ENCODE measurements at regions not wholly inside any gene's neighbourhood (a gene's known extent, or its start where the extent isn't known, plus 50 kb on each side); places are given as distances from the start of the nearest gene placed in this dataset.
"Not testable (repeated sequence)": the region's sequence is repeated elsewhere in the genome, so short reads cannot be mapped to it uniquely, and the experiment has no call there.

DNA sequence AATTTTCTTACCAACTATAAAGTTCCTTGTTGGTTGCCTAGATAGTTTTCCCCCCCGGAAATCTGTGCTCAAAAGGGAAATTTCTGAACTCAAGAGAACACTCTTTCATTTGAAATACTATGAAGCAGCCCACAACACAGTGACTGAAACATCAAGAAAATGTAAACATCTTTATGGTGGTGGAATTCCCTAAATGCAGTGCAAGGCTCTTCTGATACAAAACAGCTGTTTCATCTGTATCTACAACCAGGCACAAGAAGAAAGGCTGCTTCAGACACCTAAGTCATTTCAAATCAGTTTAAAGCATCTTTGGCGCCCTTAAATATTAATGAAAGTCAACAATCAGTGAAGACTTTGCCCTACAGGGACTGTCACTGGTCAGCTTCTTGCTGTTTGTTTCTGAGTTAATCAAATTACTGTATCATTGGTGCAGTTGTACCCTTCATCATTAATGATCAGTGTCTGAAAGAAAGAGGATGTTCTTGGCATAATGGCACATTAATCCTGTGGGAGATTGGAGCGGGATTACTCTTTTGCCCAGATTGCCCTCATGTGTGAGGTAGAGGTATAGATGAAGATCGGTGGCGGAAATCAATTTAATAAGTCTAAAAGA, 947.0 kb downstream of the NR2F1-AS1 start:
- DNase-seq (ENCODE audit: low spot score): no peak

DNA sequence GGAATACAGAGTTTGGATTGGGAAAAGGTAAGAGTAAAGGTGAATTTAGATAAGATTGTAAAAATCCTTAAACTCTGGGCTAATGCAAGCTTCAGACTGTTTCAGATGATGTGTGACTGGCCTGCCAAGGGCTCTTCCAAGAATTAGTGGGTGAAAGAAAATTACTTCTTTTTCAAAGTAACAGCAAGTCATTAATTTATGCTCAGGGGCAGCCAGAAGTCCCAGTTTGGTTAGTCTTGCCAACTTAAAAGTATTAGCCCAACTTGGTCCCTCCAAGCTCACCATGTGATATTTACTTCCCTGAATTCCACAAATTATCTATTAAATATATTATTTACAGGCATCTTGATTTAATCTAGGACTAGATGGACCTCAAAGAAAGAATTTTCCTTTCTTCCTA, 947.8 kb downstream of the NR2F1-AS1 start:
- no peak for DNase-seq (ENCODE audit: low spot score)

DNA sequence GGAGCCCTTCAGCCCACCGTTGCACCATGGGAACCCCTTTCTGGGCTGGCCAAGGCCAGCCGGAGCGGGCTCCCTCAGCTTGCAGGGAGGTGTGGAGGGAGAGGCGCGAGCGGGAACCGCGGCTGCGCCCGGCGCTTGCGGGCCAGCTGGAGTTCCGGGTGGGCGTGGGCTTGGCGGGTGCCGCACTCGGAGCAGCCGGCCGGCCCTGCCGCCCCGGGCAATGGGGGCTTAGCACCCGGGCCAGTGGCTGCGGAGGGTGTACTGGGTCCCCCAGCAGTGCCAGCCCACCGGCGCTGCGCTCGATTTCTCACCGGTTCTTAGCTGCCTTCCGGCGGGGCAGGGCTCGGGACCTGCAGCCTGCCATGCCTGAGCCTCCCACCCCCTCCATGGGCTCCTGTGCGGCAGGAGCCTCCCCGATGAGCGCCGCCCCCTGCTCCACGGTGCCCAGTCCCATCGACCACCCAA, 949.8 kb downstream of the NR2F1-AS1 start:
- not testable (repeated sequence) for DNase-seq (ENCODE audit: low spot score)

DNA sequence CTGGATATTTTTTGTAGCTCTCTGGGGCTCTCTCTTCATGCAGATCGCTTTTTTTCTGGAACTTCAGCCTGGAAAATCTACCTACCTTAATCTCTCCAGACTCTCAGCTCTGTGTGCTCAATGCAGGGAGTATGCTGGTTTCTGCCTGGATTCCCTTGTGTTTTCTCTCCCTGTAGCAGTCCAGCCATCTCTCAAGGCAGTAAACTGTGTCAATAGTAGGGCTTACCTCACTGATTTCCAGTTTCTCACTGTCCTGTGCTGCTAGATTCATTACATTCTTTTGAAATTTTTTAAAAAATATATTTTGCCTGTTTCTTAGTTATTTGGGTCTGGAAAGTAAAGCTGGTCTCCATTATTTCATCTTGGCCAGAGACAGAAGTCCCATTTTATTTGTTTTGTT, 951.4 kb downstream of the NR2F1-AS1 start:
- peak; percentile 56 for DNase-seq (ENCODE audit: low spot score)

DNA sequence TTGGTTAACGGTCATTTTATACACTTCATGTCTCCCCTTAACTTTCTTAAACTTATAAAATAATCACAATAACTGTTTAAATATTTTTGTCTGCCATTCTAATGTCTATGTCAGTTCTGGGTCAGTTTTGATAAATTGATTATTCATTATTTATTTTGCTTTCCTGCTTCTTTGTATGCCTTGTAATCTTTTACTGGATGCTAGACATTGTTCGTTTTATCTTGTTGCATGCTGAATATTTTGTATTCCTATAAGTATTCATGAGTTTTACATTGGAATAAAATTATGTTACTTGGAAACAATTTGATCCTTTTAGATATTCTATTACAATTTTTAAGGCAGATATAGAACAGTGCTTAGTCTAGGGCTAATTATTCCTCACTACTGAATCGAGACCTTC, 952.0 kb downstream of the NR2F1-AS1 start:
- no peak for DNase-seq (ENCODE audit: low spot score)

DNA sequence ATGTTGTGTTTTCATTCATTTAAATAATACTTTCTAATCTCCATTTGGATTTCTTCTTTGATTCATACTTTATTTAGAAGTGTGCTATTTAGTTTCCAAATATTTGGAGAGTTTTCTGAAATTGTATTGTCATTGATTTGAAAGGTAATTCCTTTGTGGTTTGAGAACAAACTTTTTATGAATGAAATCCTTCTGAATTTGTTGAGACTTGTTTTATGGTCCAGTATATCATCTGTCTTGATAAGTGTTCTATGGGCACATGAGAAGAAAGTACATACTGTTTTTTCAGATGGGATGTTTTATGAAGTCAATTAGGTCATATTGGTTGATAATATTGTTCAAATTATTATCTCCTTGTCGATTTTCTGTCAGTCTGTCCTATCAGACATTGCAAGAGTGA, 953.8 kb downstream of the NR2F1-AS1 start:
- DNase-seq (ENCODE audit: low spot score): no peak

DNA sequence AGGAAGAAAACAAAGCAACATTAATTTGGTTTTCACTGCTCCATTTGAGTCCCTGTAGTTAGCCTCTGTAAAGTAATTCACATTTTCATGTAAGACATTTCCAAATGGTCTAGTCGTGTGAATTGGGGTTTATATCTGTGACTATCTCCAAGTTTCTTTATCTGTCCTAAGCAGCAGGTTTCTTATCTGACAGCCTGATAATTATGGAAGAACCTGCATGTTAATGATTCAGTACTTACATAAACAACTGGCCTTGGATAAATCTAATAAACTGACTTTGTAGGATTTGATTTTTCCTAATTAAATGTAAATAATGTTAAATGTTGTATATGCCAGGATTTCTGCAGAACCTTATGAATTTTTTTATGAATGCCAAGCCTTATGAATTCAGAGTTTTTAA, 964.9 kb downstream of the NR2F1-AS1 start:
- no peak for DNase-seq (ENCODE audit: low spot score)

DNA sequence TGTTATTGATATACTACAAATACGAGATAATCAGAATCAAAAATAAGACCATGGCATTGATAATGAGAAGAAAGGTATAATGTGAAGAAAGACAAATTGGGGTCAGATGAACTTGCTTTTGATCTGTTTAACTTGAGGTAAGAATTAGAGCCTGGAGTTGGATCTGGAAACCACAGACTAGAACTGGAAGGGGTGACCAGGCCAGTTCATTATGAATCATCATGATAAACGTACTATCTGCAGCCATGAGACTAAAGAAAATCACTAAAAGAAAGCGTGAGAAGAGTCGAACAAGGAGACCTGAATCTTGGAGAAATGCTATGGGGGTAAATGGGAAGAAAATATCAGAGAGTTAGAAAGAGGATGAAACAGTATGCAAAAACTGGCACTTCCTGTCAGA, 967.5 kb downstream of the NR2F1-AS1 start:
- DNase-seq (ENCODE audit: low spot score): no peak

DNA sequence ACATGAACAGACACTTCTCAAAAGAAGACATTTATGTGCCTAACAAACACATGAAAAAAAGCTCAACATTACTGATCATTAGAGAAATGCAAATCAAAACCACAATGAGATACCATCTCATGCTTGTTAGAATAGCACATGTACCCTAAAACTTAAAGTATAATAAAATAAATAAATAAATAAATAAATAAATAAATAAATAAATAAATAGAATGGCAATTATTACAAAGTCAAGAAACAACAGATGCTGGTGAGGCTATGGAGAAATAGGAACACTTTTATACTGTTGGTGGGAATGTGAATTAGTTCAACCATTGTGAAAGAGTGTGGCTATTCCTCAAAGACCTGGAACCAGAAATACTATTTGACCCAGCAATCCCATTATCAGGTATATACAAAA, 970.6 kb downstream of the NR2F1-AS1 start:
- DNase-seq (ENCODE audit: low spot score): not testable (repeated sequence)

DNA sequence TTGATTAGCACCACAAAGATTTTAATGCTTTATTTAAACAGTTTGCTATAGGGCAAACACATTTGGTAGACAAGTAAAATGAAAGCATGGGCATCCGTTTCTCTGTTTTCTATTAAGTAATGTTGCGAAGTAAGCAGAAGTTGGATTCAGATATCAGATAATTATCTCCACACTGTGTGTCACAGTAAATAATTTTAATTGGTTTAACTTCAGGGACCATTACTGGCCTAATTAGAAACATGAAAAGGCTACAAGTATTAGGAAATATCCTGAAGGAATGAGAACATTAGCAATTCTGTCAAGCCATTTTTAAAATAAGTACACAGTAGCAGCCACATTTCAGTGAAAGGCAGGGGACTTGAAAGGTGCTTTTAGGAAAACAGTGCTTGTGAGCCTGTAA, 975.4 kb downstream of the NR2F1-AS1 start:
- DNase-seq (ENCODE audit: low spot score): no peak

DNA sequence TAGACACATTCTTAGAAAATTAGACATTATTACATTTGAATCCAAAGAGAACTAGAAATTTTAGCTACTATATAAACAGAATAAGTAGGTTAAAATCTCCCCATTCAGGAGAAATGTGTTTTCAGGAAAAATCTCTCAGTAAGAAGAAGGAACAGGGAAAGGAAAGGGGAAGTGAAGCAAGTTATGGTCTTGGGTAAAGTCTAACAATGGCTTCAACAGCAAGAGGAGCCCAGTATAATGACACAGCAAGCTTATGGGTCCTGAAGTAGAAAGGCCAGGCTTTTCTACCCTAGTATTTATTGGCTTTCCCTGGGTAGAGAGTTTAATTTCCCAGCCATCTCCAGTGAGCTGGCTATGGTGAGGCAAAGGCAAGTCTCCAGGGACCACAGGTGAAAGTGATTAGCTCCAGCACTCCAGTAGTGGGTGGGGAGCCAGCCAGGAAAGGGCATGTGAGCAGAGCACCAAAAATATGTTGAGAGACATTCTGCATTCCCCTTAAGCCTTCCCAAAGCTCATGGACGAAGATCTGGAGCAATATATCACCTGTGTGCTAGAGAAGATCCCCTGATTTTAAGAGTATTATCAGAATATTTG, 981.7 kb downstream of the NR2F1-AS1 start:
- DNase-seq (ENCODE audit: low spot score): peak; percentile 5

DNA sequence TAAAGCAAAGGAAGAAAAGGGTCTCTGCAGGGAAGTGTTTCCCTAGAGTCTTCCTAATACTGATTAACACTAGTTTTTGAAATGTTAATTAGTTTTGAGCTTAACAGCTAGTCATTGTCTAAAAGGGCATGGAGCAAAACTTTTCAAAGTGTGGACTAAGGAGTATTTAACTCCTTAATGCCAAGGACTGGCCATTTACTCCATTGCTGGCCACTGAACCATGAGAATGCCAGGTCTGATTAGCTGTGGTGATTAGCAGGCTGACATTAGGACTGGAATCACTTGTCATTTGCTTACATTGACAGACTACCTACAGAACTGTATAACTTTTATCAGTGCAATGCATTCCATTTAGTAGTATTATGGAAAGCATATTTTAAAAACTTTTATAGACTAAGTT, 987.0 kb downstream of the NR2F1-AS1 start:
- no peak for DNase-seq (ENCODE audit: low spot score)

DNA sequence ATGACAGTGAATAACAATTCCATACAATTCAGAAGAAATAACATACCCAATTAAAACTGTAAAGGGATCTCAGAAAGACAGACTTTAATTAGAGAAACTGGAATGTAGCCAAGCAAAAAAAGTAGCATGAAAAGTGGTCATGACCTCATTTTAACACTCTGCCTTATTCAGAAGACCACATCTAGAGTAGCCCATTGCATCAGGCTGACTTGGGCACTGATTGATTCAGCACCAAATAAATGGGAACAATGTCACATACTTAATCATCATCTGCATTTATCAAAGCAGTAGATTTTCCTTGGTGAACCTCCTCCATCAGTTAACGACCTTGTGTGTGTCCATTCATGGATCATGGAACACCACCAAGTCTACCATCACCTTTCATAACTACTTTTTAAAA, 992.1 kb downstream of the NR2F1-AS1 start:
- no peak for DNase-seq (ENCODE audit: low spot score)

DNA sequence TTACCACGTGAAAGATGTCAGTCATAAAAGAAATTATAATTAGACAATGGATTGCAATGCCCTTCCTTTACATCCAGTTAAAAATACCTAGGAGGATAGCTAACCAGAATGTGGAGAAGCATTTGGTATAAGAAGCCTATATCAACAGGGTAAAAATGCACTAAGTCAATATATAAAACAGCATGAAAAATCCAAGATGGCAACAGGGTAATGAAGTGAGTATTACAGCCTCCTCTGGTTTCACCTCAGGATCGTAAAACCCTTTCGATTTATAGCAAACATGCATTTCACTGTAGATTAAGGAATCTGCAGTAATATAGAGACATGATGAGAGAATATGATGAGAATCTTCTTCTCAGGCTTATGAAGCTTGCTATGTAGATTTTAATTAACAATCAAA, 999.3 kb downstream of the NR2F1-AS1 start:
- DNase-seq (ENCODE audit: low spot score): no peak

DNA sequence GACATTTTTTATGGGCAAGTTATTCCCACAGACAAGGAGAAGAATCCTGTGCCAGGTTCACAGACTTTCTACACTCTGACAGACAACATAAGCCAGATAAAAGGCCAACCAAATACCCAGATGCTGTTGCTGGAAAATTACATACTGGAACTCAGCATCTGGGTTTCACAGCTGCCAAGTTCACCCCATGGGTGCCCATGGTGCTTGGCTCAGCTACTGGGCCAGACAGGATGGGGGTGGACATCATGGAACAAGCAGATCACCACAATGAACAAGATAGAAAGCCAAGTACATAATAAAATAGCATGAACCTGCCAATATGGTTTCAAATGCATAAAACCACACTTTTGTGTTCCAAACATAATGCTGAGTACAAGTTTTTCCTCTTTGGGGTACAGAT, 999.8 kb downstream of the NR2F1-AS1 start:
- DNase-seq (ENCODE audit: low spot score): no peak

DNA sequence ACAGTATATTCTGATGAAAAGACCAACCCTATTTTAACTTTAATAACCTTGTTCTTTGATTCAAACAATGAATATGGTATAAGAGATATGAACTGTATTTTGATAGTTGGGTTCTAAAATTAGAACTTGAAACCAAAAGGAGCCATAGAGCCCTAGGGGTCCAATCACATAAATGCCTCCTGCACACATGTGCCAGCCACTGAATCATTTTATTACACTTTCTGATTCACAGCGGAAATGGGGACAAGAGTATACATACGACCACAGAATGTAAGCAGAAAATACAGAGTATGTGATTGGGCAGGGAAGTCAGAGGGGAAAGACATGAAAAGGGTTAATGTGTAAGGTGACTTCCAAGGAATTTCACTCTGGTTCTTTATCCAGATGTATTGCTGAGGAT, 1000.2 kb downstream of the NR2F1-AS1 start:
- no peak for DNase-seq (ENCODE audit: low spot score)

DNA sequence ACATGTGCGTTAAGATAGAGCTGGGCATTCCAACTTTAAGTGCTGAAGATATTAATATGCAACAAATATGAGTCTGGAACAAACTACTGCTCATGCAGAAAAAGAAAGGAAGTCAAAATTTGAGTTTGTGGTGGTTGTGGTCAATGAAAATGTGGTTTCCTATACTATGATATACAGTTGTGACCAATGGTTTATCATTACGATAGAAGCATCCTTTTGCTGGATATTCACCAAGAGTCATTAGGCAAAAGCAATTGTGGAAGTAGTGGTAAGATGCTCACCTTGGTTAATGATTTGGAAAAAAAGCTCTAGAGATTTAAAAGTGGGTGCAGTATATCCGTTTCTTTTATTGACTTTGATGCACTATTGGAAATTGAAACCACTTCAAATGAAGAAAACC, 1007.0 kb downstream of the NR2F1-AS1 start:
- DNase-seq (ENCODE audit: low spot score): no peak

DNA sequence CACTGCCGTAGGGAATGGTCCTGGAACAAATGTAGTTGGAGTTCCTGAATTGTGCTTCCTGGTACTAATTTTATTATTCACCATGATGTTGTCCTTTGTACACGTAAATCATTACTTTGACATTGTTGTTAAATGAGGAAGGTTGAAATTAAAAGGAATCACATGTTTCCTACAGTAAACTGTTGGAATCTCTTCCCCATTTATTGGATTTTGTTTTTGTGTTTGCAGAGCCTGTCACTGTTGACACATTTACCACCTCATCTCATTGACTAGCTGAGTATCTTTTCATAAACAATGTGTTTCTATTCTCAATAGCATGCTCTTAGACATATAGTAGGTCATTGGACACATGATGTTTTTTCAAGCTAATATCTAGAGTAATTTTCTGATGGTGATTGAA, 1012.5 kb downstream of the NR2F1-AS1 start:
- no peak for DNase-seq (ENCODE audit: low spot score)

DNA sequence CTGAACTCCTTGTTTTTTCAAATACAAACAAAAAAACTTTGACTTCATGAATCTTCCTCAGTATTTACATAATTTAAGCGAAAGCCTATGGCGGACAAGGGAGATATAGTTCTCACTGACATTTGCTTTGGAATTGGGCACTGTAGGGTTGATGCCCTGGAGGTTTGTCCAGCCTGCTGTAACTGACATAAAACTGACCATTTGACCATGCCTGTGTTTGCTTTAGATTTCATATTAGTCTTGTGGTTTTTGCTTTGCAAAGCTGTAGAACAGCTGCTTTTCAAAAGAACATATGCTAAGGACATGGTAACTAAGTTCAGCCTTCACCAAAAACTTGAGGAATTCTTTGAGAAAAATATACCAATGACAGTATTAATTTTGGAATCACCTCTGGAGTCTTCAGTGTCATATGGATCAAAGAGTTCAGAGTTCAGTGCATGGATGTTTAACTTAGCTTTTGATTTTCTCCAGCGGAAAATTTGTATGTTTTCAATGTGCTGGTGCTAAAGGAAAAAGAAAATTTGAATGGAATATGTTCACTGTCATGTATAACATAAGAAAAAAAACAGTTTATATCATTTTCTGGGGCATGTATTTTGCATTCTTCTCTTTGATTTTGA, 1013.1 kb downstream of the NR2F1-AS1 start:
- no peak for DNase-seq (ENCODE audit: low spot score)

DNA sequence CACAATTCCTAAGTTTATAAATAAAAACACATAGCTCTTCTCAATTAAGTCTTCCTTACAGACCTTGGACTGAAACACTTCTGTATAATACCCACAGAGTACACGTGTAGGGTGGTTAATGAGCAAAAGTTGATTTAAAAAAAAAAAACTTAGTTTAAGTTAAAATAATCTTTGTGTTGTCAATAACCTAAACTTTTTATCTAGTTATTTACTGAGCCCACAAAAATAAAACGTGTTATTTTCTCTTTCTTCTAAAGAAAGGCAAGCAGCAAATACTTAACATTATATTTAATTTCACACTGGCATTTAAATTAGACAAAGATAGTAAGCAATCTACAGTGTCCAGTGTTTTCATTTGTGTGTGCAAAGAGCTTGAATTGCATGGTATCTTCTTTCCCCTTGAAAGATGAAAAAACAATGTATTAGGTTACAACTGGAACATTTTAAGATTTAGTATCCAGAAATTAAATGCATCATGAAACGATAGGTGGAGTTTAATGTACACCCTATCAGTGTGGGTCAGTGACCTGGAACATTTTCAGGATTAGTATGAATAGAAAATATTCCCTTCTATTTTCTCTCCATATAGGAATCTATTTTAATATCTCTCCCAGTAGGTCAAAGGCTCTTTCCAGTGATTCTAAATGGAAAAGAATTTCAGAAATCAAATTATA, 1014.8 kb downstream of the NR2F1-AS1 start:
- DNase-seq (ENCODE audit: low spot score): no peak

DNA sequence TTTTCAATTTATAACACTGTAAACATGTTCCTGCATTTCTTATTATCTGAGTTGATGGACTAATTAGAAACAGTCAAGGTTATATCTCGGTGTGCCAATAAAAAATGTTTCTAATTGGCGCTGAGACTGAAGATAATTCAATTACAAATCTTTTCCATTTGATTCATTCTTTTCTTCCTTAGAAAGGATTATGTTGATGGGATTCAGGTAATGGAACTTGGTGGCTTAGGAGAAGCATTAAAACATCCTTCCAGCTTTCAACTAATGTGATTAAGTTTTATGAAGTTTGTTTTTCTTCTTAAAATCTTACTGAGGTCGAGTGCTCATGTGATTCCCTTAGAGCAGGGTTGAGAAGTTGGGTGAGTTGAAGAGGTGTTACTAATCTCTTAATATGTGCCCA, 1015.3 kb downstream of the NR2F1-AS1 start:
- no peak for DNase-seq (ENCODE audit: low spot score)

DNA sequence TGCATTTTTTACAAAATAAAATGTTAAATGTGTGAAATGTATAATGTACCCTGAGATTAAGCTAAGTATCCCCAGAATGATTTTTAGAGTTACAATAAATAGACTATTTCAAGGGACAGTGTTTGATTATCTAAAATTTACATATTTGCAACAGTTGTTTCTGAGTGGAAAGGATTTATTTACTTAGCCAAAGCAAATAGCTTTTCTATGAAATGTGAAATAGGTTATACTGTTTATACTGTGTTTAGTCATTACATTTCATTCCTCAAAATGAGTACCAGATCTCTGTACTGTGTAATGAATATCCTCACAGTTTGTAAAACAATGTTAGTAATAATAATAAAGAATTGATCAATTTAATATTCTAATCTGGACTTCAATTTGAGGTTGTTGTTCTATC, 1019.0 kb downstream of the NR2F1-AS1 start:
- no peak for DNase-seq (ENCODE audit: low spot score)

DNA sequence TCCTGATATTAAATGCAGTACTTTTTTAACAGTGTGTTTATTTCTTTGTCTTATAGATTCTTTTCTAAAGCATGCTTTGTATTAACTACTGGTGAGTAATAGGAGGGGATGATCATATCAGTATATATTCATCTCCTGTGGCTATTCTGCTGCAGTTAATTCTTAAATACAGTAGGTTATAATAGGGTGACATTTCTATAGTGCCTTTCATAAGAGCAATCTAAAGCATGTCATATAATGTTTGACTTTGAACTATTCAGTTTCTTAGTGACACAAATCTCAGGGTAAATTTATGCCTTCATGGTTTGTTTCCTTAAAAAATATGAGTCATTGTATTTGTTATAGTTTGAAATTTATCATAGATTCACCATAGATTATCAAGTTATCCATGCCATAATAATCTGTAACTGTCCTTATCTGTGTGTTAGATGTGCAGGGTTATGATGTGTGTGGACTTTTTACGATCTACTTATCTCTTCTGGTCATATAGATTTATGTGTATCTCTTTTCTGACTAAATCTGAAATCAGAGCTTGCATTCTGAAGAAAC, 1019.5 kb downstream of the NR2F1-AS1 start:
- no peak for DNase-seq (ENCODE audit: low spot score)

All from HuH-7 (cell line).